ENCODE measurements at regions not wholly inside any gene's neighbourhood (a gene's known extent, or its start where the extent isn't known, plus 50 kb on each side); places are given as distances from the start of the nearest gene placed in this dataset.

- H3K14ac ChIP-seq (ENCODE audit: insufficient read depth, low read length) = no peak overlapping the region
- no peak overlapping the region for H3K56ac ChIP-seq (ENCODE audit: insufficient read length, low read depth, low read length)
- H3K4me2 ChIP-seq (ENCODE audit: insufficient read depth, insufficient read length, low read length) = no peak overlapping the region
- TF ChIP-seq CTCF (conservative IDR thresholded peaks at IDR 0.05) = no peak
- H2BK15ac ChIP-seq (ENCODE audit: low read depth, low read length) = no peak overlapping the region
- no peaks in the 10 kb centered on the region for H4K20me1 ChIP-seq (ENCODE audit: control insufficient read depth, insufficient read depth, insufficient read length)
- DNase-seq = no peak
- H2AK5ac ChIP-seq (ENCODE audit: insufficient read length, low read length) = no peak overlapping the region
- Mint-ChIP-seq H3K36me3 (ENCODE audit: insufficient read depth in 1 of 3, low read depth in 3 of 3) (no peaks in the 10 kb centered on the region), H3K27me3 (ENCODE audit: low read depth) (no peaks in the 10 kb centered on the region), H3K4me3 (no peak overlapping the region), H3K27ac (no peak overlapping the region), H3K4me1 (no peaks in the 10 kb centered on the region), H3K9me3 (no peaks in the 10 kb centered on the region)
- H3K27ac ChIP-seq (ENCODE audit: insufficient read length, low read depth, low read length) = no peak overlapping the region
- H2BK20ac ChIP-seq (ENCODE audit: low read depth, low read length, poor library complexity, severe bottlenecking) = no peak overlapping the region
- H3K27me3 ChIP-seq (ENCODE audit: insufficient read depth, low read length) = no peaks in the 10 kb centered on the region
- no peak overlapping the region for H3K4ac ChIP-seq (ENCODE audit: low read depth, low read length)
- no peaks in the 10 kb centered on the region for H3K23me2 ChIP-seq (ENCODE audit: insufficient read length, low read depth, low read length, poor library complexity, severe bottlenecking)
- H3T11ph ChIP-seq (ENCODE audit: low read length) = no peak overlapping the region
- no peak overlapping the region for H3K23ac ChIP-seq (ENCODE audit: insufficient read length, low read depth, low read length)
- no peak overlapping the region for H3K18ac ChIP-seq (ENCODE audit: insufficient read length, low read depth, low read length)
- H2BK12ac ChIP-seq (ENCODE audit: insufficient read length, low read depth, low read length) = no peak overlapping the region
- no peak overlapping the region for H4K8ac ChIP-seq (replicated peaks; ENCODE audit: insufficient read length, low read depth, low read length)
- no peak overlapping the region for H3K9ac ChIP-seq (ENCODE audit: extremely low read depth, insufficient read length, low read length)
- H2AFZ ChIP-seq (ENCODE audit: low read length) = no peak overlapping the region
- H2BK120ac ChIP-seq (ENCODE audit: low read depth, low read length, poor library complexity, severe bottlenecking) = no peak overlapping the region
- no peaks in the 10 kb centered on the region for H3K79me2 ChIP-seq (ENCODE audit: insufficient read depth, low read length)
- H3K79me1 ChIP-seq (ENCODE audit: insufficient read depth, low read depth, low read length, poor library complexity, severe bottlenecking) = no peaks in the 10 kb centered on the region
- H3K9me3 ChIP-seq (ENCODE audit: control insufficient read depth, low read depth, low read length) = no peaks in the 10 kb centered on the region
- H3K4me1 ChIP-seq (ENCODE audit: insufficient read depth, low read length) = no peaks in the 10 kb centered on the region
- H2BK5ac ChIP-seq (ENCODE audit: insufficient read length, low read length) = no peak overlapping the region
- H4K5ac ChIP-seq (ENCODE audit: insufficient read length, low read depth, low read length) = no peak overlapping the region
- no peak overlapping the region for H4K91ac ChIP-seq (ENCODE audit: insufficient read length, low read depth, low read length)
Measured at GRCh38 chr5:29414681-29415080, 1778.8 kb upstream of the CDH6 start.

Data from H9 (cell line).